Occipital lobe (tissue), 1 donor: ENCODE measurements at regions not wholly inside any gene's neighbourhood (a gene's known extent, or its start where the extent isn't known, plus 50 kb on each side); places are given as distances from the start of the nearest gene placed in this dataset.
"Not testable (repeated sequence)": the region's sequence is repeated elsewhere in the genome, so short reads cannot be mapped to it uniquely, and the experiment has no call there.

Source experiments
- DNase-seq: peaks from one replicate; lab custom pipeline; 2025; lab: John Stamatoyannopoulos, UW

DNA sequence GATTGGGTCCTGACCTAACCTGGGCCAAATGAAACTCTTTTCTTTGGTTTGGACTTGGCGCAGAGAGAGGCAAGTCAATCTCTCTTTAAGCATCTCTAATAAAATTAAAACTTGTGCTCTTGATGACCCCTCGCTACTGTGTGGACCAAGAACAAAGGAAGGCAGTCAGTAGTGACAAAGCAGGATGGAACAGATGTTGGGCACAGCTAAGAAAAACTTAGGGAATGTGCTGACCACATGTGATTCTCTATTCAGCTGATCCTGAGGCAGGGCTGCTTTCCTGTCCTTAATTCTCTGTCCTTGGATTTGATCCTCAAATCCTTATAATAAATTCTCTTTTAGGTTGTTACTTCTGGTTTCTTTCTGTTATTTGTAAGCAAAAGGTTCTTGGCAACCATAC is 259.9 kb downstream of the ZIC1 start:
- no peak for DNase-seq

DNA sequence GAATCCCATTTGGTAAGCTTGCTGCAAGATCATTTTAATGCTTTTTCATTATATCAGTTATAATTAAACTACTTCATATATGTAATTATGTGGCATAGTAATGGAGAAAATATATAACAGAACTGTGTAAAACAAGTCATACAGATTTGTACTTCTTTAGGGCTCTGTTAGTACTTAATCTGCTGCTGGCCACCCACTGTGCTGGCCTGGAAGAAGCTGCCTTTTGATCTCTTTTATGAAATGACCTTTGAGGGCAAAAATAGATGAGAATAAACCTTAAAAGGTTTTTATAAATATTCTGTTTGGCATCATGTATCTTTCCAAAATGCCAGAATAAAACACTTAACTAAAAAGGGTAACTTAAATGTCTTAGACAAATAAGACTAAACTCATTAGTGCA is 262.9 kb downstream of the ZIC1 start:
- no peak for DNase-seq

DNA sequence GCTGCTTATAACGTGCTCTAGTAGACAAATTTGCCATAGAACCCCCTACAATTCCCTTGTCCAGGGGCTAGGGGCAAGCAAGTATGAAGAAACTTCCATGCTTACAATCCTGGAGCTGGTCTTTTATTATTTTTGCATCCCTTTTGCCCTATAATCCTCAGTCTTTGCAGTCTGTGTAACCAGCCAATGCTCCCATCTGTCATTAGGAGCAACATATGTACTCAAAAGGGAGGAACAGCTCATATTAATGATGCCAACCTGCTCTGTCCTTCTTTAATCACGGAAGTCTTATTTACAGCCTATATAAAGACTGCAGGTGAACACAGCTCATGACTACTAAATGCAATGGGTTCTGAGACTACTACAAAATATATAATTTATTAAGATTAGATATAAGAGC is 263.3 kb downstream of the ZIC1 start:
- DNase-seq = no peak

DNA sequence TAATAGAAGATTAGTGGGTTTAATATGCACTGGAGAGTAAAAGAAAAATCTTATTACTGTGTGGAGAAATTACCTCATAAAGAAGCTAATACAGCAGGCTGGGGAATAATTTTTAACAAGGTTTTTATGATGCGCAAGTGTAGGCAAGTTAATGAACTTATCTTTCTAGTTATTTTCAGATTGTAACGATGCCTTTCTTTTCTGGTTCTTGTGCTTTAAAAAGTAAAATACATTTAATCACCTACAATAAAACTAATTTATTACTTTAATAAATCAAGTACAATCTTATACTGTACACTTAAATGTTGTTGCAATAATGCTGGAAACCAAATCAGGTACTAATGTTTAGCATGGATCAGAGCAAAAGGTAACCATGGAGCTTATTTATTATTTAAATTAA is 266.6 kb downstream of the ZIC1 start:
- no peak for DNase-seq

DNA sequence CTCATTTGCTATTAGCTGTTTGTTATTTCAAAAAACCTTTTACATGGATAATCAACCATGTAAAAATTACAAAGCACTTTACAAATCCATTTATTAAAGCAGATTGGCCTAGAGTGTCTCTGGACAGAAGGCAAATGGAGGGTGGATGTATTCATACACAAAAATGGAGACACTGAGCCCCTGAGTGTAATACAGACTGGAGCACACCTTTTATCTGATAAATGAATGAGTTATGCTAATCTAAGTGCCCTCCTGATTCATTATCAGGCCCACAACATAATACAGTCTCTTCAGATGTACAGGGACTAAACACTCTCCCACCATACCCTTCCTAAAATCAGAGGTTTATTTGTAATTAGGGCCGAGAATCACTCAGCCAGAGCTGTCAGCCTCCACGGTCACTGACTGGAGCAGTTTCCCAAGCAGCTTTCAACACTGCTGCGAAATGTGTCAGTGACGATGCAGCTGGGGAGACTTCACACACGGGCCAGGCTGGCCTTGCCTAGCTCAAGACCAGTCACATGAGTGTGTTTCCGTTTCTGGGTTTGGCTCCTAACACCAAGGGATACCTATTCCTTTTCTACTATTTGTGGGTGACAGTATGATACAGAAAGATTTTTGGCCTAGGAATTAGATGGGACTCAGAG is 271.8 kb downstream of the ZIC1 start:
- no peak for DNase-seq

DNA sequence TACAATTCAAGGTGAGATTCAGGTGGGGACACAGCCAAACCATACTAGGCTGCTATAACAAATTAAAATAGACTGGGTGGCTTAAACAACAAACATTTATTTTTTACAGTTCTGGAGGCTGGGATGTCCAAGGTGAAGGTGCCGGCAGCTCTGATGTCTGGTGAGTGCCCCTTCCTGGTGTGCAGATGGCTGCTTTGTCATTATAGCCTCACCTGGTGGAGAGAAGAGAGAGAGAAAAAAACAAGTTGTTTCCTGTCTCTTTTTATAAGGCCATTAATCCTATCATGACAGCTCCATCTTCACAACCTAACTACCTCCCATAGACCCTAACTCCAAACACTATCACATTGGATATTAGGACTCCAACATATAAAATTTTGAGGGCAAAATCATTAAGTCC is 279.7 kb downstream of the ZIC1 start:
- no peak for DNase-seq

DNA sequence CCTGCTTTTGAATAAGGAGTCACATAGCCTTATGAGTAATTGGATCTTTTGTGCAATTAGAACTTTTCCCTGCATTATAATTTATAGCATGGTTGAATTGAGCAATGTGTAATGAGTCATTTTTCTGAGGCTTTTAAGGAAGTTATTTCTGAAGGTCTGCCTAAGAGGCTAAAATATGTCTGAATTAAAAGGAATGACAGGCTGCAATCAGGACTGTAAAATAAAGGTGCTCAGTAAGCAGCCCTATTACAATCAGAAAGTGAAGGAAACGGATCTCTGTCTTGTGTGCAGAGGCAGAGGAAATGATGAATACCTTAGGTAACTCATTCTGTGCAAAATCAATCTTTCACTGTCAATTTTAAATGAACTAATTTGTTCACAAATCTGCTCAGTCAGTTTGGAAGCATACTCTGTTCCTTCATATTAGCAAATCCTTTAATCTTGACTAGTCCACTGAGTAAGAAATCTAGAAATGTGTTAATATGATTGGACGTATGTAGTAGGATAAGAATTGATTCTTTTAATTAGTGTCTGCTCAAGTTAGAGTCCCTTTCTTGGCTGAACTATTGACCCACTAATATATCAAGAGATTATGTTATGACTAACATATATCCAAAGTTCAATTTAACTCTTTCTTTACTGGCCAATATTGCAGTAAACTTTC is 290.1 kb downstream of the ZIC1 start:
- DNase-seq = no peak

DNA sequence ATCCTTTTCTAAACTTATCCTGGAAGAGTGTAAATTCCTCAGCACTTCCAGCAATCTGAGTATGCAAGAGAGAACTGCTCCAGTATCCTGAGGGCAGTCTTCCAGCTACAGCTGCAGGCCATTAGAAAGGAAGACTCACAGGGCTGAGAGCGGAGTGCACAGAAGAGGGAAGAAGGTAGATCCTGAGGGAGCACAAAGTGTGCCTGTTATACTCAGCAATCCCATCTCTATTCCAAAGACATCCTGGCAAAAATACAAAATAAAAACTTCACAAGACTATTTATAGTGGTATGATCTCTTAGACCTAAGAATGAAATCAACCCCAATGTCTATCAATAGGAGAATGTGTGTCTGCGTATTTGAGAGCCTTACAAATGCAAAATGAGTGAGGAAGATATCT is 292.0 kb downstream of the ZIC1 start:
- no peak for DNase-seq

DNA sequence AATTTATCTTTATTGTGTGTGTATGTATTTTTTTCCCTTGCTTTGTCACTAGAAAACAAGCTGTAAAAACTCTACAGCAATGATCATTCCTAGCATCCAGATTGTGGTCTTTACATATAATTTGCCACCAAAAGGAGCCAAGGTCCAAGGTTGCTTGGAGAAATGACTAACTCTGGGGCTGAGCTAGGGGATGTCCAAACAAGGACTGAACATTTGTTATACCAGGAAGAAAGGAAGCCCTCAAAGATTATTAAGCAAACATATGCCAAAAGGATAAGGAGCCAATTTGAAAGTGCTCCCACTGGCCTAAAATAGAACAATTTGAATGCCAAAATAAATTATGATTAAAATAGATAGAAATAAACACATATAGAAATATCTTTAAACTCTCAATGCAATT is 293.3 kb downstream of the ZIC1 start:
- DNase-seq = no peak

DNA sequence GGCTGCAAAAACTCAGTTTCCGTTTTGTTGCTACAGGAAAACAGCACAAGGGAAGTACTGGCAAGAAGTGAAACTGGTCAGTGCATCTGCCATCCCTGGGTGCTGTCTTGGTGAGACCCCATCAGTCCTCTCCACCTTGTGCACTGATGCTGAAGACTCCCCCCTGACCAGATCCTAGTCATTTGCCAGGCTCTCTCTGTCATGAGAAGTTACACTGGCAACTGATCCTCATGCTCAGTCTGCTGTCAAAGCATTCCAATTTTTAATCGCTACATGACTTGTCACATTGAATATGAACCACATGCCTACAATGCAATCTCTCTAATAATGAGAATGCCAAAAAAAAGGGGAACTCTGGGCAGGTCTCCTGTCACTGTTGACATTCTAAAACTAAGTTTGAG is 296.5 kb downstream of the ZIC1 start:
- DNase-seq = peak; percentile 4

DNA sequence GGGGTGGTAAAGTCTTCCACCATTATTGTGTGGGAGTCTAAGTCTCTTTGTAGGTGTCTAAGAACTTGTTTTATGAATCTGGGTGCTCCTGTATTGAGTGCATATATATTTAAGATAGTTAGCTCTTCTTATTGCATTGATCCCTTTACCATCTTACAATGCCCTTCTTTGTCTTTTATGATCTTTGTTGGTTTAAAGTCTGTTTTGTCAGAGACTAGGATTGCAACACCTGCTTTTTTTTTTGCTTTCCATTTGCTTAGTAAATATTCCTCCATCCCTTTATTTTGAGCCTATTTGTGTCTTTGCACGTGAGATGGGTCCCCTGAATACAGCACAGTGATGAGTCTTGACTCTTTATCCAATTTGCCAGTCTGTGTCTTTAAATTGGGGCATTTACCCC is 301.6 kb downstream of the ZIC1 start:
- not testable (repeated sequence) for DNase-seq

DNA sequence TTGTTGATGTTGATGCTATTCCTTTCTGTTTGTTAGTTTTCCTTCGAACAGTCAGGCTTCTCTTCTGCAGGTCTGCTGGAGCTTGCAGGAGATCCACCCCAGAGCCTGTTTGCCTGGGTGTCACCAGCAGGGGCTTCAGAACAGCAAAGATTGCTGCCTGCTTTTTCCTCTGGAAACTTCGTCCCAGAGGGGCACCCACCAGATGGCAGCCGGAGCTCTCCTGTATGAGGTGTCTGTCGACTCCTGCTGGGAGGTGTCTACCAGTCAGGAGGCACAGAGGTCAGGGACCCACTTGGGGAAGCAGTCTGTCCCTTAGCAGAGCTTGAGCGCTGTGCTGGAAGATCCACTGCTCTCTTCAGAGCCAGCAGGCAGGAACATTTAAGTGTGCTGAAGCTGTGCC is 303.2 kb downstream of the ZIC1 start:
- no peak for DNase-seq

DNA sequence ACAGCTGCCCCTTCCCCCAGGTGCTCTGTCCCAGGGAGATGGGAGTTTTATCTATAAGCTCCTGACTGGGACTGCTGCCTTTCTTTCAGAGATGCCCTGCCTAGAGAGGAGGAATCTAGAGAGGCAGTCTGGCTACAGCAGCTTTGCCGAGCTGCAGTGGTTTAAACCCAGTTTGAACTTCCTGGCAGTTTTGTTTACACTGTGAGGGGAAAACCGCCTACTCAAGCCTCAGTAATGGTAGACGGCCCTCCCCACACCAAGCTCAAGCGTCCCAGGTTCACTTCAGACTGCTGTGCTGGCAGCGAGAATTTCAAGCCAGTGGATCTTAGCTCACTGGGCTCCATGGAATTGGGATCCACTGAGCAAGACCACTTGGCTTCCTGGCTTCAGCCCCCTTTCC is 303.6 kb downstream of the ZIC1 start:
- DNase-seq = not testable (repeated sequence)

DNA sequence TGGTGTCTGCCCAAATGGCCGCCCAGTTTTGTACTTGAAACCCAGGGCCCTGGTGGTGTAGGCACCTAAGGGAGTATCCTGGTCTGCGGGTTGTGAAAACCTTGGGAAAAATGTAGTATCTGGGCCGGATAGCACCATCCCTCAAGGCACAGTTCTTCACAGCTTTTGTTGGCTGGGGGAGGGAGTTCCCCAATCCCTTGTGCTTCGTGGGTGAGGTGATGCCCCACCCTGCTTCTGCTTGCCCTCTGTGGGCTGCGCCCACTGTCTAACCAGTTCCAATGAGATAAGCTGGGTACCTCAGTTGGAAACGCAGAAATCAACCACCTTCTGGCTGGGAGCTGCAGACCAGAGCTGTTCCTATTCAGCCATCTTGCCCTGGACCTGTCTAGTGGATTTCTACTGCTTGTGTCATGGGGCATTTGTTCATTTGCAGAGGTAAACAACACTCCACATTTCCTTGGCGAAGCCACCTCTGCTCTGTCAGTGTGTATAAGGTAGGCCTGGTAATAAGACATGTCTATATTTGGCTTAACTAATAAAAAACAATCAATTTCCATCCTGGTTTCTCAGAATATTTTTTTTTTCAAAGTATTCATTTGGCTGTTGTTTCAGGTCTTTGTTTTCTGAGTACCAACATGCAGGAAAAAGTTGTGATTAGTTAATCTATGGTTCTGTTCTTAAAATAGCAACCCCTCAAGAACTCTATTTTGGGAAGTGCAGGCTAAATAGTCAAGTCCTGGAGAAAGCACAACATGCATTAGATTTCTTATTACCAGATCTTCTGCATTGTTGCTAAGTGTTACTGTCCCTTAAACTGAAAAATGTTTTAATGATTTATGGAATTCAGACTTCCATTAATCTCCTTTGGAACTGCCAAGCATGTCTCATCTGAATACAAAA is 304.3 kb downstream of the ZIC1 start:
- DNase-seq = no peak

DNA sequence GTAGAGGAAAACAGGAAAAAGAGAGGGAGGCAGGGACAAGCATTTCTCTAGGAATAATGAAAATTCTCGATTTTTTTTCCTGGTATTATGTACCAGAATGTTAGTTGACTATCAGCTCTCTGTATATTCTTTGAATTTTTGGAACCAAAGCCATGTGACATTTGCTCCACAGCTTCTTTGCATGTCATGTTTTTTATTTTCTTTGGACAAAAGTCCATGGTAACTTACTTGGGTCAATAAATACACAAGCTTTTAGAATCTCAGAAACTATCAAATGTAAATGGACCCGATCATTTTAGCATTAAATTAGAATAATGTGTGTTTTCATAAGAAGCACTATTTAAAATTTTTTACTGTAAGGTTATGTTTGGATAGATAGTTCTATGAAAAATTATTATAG is 320.5 kb downstream of the ZIC1 start:
- DNase-seq = no peak

DNA sequence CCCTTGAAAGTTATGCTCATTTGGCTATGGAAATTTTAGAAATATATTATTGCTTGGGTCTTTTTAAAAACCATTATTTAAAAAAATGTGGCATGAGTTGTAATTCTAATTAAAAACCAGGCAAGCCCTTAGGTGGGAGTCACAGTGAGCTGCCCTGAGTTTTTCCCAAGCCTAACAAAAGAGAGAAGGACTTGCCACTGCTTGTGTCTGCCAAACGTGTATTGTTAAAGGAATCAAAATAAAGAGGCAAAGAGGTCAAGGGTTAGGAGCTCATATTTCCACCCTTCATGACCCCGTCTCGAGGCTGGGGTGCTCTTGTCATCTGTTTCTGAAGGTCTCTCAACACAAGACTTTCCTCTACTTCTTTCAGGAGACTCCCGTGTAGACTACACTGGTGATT is 321.1 kb downstream of the ZIC1 start:
- DNase-seq = no peak

DNA sequence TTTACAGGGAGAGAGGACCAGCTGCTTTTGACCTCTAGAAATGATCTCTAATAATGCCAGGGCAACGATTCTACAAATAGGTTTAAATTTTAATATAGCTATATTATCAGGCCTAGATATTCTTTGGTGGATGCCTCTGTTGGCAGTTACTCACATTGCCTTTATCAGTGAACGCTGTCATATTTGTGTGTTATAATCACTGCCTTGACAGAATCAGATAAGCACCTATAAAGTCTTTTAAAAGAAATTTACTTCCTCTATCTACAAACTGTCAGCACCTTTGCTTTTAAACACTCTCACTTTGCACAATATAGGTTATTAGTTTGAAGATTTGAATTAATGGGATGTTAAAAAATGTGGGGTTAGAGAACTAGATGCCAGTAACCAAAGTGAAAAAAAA is 324.1 kb downstream of the ZIC1 start:
- DNase-seq = no peak

DNA sequence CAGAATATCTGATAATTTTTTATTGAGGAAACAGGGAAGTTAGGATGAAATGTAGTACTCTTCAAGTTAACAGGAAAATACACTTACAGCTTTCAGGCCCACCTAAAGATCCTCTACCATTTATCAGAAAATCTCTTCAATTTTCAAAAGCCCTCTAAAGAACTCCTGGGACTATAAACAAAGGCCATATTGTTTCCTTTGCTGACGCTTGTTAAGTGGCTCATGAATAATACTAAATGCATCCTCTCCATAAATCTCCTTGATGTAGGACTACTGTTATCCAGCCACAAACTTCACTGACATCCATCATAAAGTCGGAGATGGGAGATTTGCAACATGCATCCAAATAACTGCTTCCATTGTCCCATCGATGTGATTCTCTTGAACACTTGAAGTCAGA is 326.5 kb downstream of the ZIC1 start:
- no peak for DNase-seq

DNA sequence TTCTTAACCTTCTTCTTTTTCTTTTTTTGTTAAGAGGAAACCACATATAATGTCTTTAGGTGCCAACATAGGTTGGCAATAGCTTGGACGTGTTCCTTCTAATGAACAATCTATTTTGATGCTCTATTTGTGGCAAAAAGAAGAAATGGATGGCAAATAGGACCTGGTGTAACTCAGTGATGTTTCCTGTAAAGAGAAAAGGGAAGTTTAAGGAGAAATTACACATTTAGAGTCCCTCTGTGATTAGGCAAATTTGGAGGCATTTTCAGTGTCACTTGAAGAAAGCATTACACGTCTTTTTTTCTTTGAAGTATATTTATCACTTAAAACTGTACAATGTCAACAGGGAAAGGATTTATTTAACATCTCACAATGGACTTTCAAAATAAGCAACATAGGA is 327.1 kb downstream of the ZIC1 start:
- DNase-seq = no peak

DNA sequence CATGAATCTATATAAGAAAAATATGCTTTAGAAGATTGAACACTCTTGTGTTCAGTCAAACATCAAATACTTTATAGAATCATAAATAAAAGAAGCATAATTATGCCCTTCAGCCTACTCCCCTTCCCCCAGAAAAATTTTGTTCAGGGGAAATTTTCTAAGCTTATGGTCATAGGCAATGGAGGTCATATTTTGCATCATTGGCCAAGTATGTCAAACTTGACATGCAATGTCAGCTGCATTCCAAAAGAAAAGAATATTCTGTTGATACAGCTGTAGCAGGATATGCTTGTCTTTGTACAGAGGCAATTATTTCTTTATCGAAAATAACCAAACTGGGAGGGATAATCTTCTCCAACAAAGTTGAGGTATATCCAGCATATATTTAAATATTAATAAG is 328.2 kb downstream of the ZIC1 start:
- no peak for DNase-seq

DNA sequence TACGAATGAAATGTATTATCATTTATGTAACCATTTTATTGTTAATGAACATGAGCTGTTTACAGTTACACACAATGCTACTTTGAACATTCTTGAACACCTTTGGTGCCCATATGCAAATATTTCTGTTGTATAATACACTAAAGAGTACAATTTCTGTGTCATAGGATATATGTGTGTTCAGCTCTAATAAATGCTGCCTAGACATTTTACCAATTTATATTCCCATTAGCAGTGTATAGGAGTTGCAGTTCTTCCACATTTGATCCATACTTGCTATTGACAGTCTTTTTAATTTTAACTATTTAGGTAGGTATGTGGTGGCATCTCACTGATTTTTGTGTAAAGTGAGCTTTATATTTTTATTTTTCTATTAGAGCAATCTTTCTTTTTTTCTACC is 331.8 kb downstream of the ZIC1 start:
- no peak for DNase-seq

DNA sequence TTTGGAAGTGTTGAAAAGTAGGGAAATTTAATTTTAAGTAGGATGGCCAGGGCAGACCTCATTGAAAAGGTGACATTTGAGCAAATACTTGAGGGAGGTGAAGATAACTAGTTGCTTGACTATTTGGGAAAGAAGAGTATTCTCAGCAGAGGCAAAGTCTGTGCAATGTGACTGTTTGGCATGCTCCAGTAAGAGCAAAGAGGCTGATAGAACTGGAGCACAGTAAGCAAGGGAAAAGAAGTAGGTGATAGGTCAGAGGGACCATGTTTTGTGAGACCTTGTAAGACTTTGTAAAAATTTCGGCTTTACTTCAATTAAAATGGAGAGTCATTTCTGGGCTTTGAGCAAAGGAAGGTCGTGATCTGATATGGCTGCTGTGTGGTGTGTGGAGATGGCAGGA is 335.8 kb downstream of the ZIC1 start:
- DNase-seq = no peak

DNA sequence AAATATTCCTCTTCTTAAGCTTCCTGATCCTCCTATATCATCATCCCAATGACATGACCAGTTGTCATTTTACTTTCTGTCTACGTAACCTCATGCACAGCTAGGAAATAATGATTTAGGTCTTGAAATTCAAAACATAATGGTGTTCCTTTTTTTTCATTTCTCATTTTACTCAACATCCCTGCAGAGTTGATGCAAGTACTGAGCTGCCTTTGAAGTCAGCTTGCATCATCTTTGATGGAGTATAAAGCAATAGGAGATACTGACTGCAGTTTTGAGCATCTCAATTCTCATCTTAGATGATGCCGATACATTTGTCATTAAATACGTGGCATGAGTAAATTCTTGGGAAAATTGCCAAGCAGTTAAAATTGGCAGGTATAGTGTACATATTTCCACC is 346.1 kb downstream of the ZIC1 start:
- DNase-seq = no peak
